Skeletal muscle tissue (tissue), 3 donors: ENCODE measurements at regions not wholly inside any gene's neighbourhood (a gene's known extent, or its start where the extent isn't known, plus 50 kb on each side); places are given as distances from the start of the nearest gene placed in this dataset.
"Not testable (repeated sequence)": the region's sequence is repeated elsewhere in the genome, so short reads cannot be mapped to it uniquely, and the experiment has no call there.

Source experiments
- H3K27ac ChIP-seq: one replicate; pipeline ENCODE4 v1.7.0; 2013; ENCODE audit warnings: mild to moderate bottlenecking, low read depth, low read length, inconsistent platforms
- H3K27me3 ChIP-seq, 3 donors: one replicate each; pipeline ENCODE4 v1.7.0; 2013; ENCODE audit warnings: low read length in 3 of 3; ENCODE audit not compliant: control insufficient read depth in 3 of 3, insufficient read depth in 3 of 3
- H3K36me3 ChIP-seq, 3 donors: one replicate each; pipeline ENCODE4 v1.7.0; 2013; ENCODE audit warnings: low read length in 3 of 3; ENCODE audit not compliant: control insufficient read depth in 3 of 3, insufficient read depth in 3 of 3
- H3K4me1 ChIP-seq, 3 donors: one replicate each; pipeline ENCODE4 v1.7.0; 2013; ENCODE audit warnings: low read length in 3 of 3, mild to moderate bottlenecking in 3 of 3; ENCODE audit not compliant: control insufficient read depth in 3 of 3, insufficient read depth in 3 of 3
- H3K4me3 ChIP-seq, 3 donors: one replicate each; pipeline ENCODE4 v1.7.0; 2013; ENCODE audit warnings: low read length in 3 of 3
- H3K9ac ChIP-seq, 3 donors: one replicate each; pipeline ENCODE4 v1.7.0; 2013; ENCODE audit warnings: low read length in 3 of 3, mild to moderate bottlenecking in 3 of 3, moderate library complexity in 2 of 3, low read depth in 1 of 3
- H3K9me3 ChIP-seq, 3 donors: one replicate each; pipeline ENCODE4 v1.7.0; 2013; ENCODE audit warnings: low read length in 3 of 3; ENCODE audit not compliant: control insufficient read depth in 3 of 3
- donor health status: Osteomylitis.

DNA sequence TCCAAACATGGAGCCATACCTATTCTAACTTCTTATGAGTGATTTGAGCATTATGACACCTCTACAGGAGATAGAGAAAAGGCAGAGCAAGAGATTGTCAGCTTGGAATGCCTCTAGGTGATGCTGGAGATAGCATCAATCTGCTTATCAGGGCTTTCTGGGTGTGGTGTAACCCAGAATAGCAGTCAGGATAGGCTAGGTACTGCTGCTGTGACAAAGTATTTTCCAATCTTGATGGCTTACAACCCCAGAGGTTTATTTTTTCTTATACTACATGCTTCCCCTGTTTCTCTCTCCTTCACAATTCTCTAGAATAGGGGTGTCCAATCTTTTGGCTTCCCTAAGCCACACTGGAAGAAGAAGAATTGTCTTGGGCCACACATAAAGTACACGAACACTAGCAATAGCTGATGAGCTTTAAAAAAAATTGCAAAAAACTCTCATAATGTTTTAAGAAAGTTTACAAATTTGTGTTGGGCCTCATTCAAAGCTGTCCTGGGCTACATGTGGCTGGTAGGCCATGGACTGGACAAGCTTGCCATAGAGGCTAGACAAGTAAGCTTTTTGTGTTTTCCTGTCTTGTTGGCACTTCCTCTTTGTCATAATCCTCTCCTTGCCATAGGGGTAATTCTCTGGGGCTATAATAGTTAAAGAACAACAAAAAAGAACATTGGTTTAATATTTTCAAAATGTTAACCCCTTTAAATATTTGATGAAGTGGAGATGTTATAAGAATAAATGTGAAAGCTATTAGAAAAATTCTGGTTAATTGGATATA is 123.9 kb upstream of the PMCH start:
- Histone ChIP-seq H3K4me1 (no peaks in the 10 kb centered on the region), H3K27ac (no peak overlapping the region), H3K36me3 (no peaks in the 10 kb centered on the region), H3K9ac (no peak overlapping the region), H3K4me3 (no peak overlapping the region), H3K27me3 (no peaks in the 10 kb centered on the region), H3K9me3 (no peaks in the 10 kb centered on the region)

DNA sequence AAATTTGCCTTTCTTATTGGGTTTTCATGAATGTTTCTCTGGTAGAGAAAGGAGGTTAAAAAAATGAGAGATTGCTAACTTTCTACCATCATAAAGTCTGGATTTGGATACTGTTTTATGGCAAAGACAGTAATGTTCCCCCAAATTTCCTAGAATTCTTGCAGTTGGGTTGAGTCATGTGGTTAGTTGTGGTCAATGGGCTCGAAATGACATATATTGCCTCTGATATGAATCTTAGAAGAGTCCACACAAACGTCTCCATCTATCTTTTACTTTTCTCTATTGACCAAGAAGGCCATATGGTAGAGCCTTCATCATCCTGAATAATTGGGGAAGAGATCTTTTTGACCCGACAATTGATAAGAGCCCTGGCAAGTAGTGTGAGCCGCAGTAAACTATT is 119.5 kb upstream of the PMCH start:
- H3K4me1 ChIP-seq = no peaks in the 10 kb centered on the region
- no peaks in the 10 kb centered on the region for H3K9me3 ChIP-seq
- H3K36me3 ChIP-seq = no peaks in the 10 kb centered on the region
- H3K27ac ChIP-seq = no peak overlapping the region
- H3K4me3 ChIP-seq = no peak overlapping the region
- no peaks in the 10 kb centered on the region for H3K27me3 ChIP-seq
- H3K9ac ChIP-seq = no peak overlapping the region

DNA sequence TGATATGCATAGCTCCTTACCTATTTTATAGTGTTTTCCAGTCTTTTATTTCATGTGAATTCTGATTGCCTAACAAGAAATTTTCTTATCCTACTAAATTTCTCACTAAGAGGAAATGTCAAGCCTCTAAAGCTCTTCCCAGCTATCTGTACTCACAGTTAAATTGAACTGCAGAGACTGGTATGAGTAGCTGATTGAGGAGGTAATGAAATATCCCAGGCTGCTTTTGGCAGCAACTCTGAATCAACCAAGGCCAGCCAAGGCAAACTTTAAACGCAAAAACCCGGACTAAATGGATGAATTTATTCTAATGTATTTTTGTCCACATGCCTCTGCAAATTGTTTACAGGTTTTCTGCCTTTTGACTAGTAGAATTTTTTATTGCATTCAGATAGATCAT is 119.1 kb upstream of the PMCH start:
- Histone ChIP-seq H3K9ac (no peak overlapping the region), H3K27ac (no peak overlapping the region), H3K9me3 (no peaks in the 10 kb centered on the region), H3K4me1 (no peaks in the 10 kb centered on the region), H3K4me3 (no peak overlapping the region), H3K36me3 (no peaks in the 10 kb centered on the region), H3K27me3 (no peaks in the 10 kb centered on the region)

DNA sequence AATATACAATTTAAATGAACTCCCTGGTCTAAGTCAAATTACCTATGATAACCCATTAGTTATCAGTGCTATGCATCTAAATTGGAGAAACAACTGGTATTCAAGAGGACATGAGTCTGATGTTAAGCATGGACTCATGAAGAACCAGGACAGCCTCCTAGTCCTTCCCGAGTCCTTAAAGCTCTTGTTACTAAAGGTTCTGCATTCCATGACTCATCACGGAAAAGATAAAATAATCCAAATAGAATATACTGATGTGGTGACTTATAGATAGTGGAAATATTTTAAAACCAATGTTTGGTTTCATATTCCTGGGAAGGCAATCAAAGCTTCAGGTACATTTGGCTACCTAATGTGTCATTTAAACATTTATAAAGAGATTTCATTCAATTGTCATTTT is 117.2 kb upstream of the PMCH start:
- Histone ChIP-seq H3K9me3 (no peaks in the 10 kb centered on the region), H3K36me3 (no peaks in the 10 kb centered on the region), H3K4me1 (no peaks in the 10 kb centered on the region), H3K27ac (no peak overlapping the region), H3K4me3 (no peak overlapping the region), H3K9ac (no peak overlapping the region), H3K27me3 (no peaks in the 10 kb centered on the region)

DNA sequence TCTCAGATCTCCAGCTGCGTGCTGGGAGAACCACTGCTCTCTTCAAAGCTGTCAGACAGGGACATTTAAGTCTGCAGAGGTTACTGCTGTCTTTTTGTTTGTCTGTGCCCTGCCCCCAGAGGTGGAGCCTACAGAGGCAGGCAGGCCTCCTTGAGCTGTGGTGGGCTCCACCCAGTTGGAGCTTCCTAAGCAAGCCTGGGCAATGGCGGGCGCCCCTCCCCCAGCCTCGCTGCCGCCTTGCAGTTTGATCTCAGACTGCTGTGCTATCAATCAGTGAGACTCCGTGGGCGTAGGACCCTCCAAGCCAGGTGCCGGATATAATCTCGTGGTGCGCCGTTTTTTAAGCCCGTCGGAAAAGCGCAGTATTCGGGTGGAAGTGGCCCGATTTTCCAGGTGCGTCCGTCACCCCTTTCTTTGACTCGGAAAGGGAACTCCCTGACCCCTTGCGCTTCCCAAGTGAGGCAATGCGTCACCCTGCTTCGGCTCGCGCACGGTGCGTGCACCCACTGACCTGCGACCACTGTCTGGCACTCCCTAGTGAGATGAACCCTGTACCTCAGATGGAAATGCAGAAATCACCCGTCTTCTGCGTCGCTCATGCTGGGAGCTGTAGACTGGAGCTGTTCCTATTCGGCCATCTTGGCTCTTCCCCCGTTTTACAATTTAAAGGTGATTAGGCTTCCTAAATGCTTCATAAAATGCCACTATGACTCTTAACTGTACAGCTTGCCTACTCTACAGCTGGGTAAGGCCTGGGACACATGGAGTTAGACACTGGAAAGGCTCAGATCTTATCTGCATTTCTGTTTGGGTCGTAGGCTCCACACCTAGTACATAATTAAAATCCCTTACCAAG is 115.7 kb upstream of the PMCH start:
- not testable (repeated sequence) for H3K4me3 ChIP-seq, H3K9me3 ChIP-seq, H3K27ac ChIP-seq, H3K36me3 ChIP-seq, H3K27me3 ChIP-seq, H3K9ac ChIP-seq, H3K4me1 ChIP-seq

DNA sequence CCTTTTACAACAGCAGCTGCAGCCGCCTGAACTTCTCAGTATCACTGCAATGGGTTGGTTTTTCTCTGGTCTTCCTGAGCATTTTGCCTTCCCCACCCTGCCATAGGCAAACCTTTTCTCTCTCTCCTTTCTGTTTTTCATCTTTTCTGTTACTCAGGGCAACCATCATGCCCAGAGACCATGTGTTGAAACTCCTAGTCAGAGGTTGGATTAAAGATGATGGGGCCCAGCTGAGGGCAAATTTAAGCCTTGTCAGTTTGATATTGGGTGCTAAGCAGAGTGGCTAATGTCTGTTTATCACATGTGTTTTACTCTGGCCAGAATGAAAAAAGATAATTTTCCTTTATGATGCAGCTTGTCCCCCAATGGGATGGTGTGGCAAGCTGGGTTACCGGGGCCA is 107.9 kb upstream of the PMCH start:
- Histone ChIP-seq H3K9me3 (peaks cover 0 to 7% (median 2%) of the 10 kb centered on the region in 3 donors), H3K27me3 (no peaks in the 10 kb centered on the region), H3K36me3 (no peaks in the 10 kb centered on the region), H3K4me3 (no peak overlapping the region), H3K4me1 (peaks cover 0 to 3% (median 0%) of the 10 kb centered on the region in 3 donors), H3K9ac (no peak overlapping the region), H3K27ac (no peak overlapping the region)

DNA sequence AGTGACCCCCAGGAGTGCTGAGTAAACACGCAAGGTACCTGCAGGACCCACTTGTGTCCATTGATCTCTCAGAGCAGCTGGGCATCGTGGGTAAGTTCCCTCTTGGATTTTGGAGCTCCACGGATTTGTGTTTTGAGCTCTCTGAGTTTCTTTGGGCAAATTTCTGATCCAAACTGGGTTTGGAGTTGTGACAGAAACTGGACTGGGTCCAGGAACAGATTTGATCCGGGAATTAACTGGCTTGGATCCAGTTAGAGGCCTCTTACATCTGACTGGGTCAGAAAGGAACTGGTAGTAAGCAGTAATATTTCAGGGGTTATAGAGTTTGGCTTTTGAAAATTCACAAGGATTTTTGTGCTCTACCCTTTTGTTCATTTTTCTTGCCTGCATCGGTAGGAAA is 107.0 kb upstream of the PMCH start:
- not testable (repeated sequence) for H3K9ac ChIP-seq, H3K27ac ChIP-seq, H3K27me3 ChIP-seq

DNA sequence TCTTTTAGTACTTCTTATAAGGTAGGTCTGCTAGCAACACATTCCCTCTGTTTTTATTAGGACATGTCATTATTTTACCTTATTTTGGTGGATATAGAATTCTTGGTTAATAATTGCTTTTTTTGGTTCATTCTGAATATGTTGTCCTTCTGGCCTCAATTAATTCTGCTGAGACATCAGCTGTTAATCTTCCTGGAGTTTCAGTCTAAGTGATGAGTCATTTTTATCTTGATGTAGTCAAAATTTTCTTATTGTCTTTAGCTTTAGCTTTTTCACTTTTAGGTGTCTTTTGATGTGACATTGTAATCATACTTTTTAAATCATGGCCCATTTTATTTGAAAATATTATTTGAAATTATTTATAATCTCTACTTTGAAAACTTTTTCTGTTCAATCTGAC is 104.9 kb upstream of the PMCH start:
- no peak overlapping the region for H3K27ac ChIP-seq
- H3K9me3 ChIP-seq = peaks cover 0 to 7% (median 2%) of the 10 kb centered on the region in 3 donors
- no peaks in the 10 kb centered on the region for H3K36me3 ChIP-seq
- no peak overlapping the region for H3K4me3 ChIP-seq
- no peaks in the 10 kb centered on the region for H3K27me3 ChIP-seq
- H3K4me1 ChIP-seq = peaks cover 0 to 3% (median 0%) of the 10 kb centered on the region in 3 donors
- no peak overlapping the region for H3K9ac ChIP-seq

More for the DNA sequence above, 107.0 kb upstream of the PMCH start:
- H3K36me3 ChIP-seq, H3K4me3 ChIP-seq, H3K9me3 ChIP-seq, H3K4me1 ChIP-seq: not testable (repeated sequence)

DNA sequence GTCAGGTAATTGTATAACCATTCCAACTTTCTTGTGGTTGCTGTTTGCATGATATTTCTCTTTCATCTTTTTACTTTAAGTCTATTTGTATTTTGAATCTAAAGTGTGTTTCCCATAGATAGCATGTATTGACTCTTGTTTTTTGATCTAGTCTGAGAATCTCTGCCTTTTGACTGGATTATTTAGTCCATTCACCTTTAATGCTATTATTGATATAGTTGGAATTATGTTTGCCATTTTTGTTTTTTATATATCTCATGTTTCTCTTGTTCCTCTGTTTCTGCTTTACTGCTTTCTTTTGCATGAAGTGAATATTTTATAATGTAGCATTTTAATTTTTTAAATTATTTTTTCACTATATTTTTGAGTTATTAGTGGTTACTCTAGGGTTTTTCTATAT is 103.9 kb upstream of the PMCH start:
- Histone ChIP-seq H3K4me3 (no peak overlapping the region), H3K9me3 (peaks cover 0 to 7% (median 2%) of the 10 kb centered on the region in 3 donors), H3K36me3 (no peaks in the 10 kb centered on the region), H3K27me3 (no peaks in the 10 kb centered on the region), H3K27ac (no peak overlapping the region), H3K4me1 (peaks cover 0 to 3% (median 0%) of the 10 kb centered on the region in 3 donors), H3K9ac (no peak overlapping the region)

DNA sequence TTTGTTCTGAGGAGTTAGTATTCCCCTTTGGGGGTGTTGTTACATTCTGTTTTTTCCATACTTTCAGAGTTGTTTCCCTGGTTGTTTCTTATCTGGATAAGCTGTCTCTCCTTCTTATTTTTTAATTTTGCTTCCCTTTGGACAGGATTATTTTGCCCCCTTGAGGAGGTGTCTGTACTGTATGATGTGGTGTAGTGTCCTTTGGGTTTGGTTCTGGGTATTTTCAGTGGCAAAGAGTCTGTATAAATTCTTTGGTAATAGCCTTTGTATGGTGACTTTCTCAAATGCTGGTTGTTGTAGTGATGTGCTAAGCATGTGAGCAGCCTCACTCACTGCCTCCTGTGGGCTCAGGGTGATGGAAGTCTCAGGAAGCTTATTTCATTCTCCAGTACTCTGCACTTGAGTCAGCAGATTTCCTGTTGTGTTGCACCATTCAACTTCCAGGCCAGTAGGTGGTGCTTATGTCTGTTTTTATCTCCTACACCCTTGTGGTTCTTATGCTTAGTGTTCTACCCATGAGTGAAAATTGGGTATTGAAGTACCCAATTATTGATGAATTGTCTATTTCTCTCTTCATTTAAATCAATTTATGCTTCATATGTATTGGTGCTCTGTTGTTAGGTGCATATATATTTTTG is 103.3 kb upstream of the PMCH start:
- H3K4me1 ChIP-seq = peaks cover 0 to 3% (median 0%) of the 10 kb centered on the region in 3 donors
- H3K9me3 ChIP-seq = peaks cover 0 to 7% (median 2%) of the 10 kb centered on the region in 3 donors
- H3K4me3 ChIP-seq = no peak overlapping the region
- no peak overlapping the region for H3K27ac ChIP-seq
- H3K9ac ChIP-seq = no peak overlapping the region
- H3K36me3 ChIP-seq = no peaks in the 10 kb centered on the region
- H3K27me3 ChIP-seq = no peaks in the 10 kb centered on the region
